K562 (cell line): ENCODE measurements at regions not wholly inside any gene's neighbourhood (a gene's known extent, or its start where the extent isn't known, plus 50 kb on each side); places are given as distances from the start of the nearest gene placed in this dataset.

ENCODE experiments used
- NFIX ChIP-seq: fragments of 250-450 bp; sonication (Bioruptor Pico); IDR thresholded peaks from 2 replicates; pipeline ENCODE4 v1.4.0; 2020; ENCODE audit warnings: low read depth, mild to moderate bottlenecking, moderate library complexity
- PHF20 ChIP-seq: fragments of 450-650 bp; IDR thresholded peaks from 2 replicates; pipeline ENCODE4 v1.6.1; 2018; ENCODE audit not compliant: partially characterized antibody
- POLR2A ChIP-seq: fragments of 450-650 bp; conservative IDR thresholded peaks from 2 replicates; pipeline ENCODE4 v1.6.1; 2016
- PRPF4 ChIP-seq: fragments of 200-400 bp; formaldehyde crosslinking; IDR thresholded peaks from one replicate; pipeline ENCODE4 v1.6.1; 2017; ENCODE audit warnings: low read length, low read depth, mild to moderate bottlenecking; ENCODE audit not compliant: insufficient read depth, poor library complexity, severe bottlenecking
- STAG1 ChIP-seq: sonication (generic); formaldehyde crosslinking; IDR thresholded peaks from 2 replicates; pipeline ENCODE4 v1.5.0; 2020; ENCODE audit warnings: missing genetic modification reagents, borderline replicate concordance
- ZBTB7A ChIP-seq: IDR thresholded peaks from 2 replicates; pipeline ENCODE4 v1.6.1; 2011; ENCODE audit warnings: low read depth, mild to moderate bottlenecking, low read length, moderate library complexity, borderline replicate concordance; ENCODE audit not compliant: control insufficient read depth
- ZNF274 ChIP-seq: IDR thresholded peaks from 2 replicates; pipeline ENCODE4 v1.6.1; 2011; ENCODE audit warnings: low read depth, mild to moderate bottlenecking, low read length, moderate library complexity, borderline replicate concordance
- TF ChIP-seq, protein P1 (sequence below): fragments of 150-350 bp; conservative IDR thresholded peaks from 2 replicates; pipeline ENCODE4 v1.6.1; 2014; ENCODE audit warnings: low read length
- TF ChIP-seq, protein P2 (sequence below), 3 experiments: IDR thresholded peaks in 2 of 3; conservative IDR thresholded peaks in 1 of 3; 2 replicates each; pipeline ENCODE4 v1.5.1; 2011 to 2012; ENCODE audit warnings: low read length in 3 of 3, mild to moderate bottlenecking in 3 of 3, control low read depth in 2 of 3, improper control_type of control experiment in 1 of 3, inconsistent platforms in 1 of 3, low read depth in 1 of 3, mixed read lengths in 1 of 3, moderate library complexity in 1 of 3; ENCODE audit not compliant: insufficient read depth in 2 of 3
- TF ChIP-seq, protein P3 (sequence below): sonication (generic); formaldehyde crosslinking; IDR thresholded peaks from 2 replicates; pipeline ENCODE4 v1.8.1; 2023; ENCODE audit warnings: mild to moderate bottlenecking, missing genetic modification reagents, moderate library complexity
- TF ChIP-seq, protein P4 (sequence below): fragments of 200-800 bp; sonication (Bioruptor generic); IDR thresholded peaks from 2 replicates; pipeline ENCODE4 v1.6.1; 2017; ENCODE audit warnings: missing genetic modification characterization, missing compliant biosample characterization
- TF ChIP-seq, protein P5 (sequence below): sonication (generic); formaldehyde crosslinking; IDR thresholded peaks from 2 replicates; pipeline ENCODE4 v1.4.0; 2020; ENCODE audit warnings: mild to moderate bottlenecking, missing genetic modification reagents
- TF ChIP-seq, protein P6 (sequence below), 2 experiments: IDR thresholded peaks; 2 replicates each; pipeline ENCODE4 v1.6.1; 2012; ENCODE audit warnings: improper control_type of control experiment in 2 of 2, low read depth in 2 of 2, low read length in 2 of 2, borderline replicate concordance in 1 of 2
- TF ChIP-seq, protein P7 (sequence below): fragments of 250-450 bp; sonication (Bioruptor Pico); IDR thresholded peaks from 2 replicates; pipeline ENCODE4 v1.5.0; 2020; ENCODE audit warnings: mild to moderate bottlenecking, borderline replicate concordance

DNA sequence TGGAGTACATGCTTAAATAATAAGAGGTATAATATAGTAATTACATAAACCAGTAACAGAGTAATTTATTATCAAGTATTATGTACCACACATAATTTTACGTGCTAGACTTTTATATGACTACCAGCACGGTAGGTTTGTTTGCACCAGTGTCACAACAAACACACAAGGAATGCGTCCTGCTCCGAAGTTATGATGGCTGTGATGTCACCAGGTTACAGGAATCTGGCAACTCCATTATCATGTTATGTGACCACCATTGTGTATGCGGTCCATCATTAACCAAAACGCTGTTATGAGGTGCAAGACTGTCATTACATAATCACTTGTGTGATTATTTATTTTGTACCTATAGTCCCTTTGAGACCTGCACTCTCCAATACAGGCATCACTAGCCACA lies 235.2 kb upstream of the PMEPA1 start:
- TF ChIP-seq STAG1 (CRISPR knock-in tag), result no peak
- TF ChIP-seq, protein P1, sequence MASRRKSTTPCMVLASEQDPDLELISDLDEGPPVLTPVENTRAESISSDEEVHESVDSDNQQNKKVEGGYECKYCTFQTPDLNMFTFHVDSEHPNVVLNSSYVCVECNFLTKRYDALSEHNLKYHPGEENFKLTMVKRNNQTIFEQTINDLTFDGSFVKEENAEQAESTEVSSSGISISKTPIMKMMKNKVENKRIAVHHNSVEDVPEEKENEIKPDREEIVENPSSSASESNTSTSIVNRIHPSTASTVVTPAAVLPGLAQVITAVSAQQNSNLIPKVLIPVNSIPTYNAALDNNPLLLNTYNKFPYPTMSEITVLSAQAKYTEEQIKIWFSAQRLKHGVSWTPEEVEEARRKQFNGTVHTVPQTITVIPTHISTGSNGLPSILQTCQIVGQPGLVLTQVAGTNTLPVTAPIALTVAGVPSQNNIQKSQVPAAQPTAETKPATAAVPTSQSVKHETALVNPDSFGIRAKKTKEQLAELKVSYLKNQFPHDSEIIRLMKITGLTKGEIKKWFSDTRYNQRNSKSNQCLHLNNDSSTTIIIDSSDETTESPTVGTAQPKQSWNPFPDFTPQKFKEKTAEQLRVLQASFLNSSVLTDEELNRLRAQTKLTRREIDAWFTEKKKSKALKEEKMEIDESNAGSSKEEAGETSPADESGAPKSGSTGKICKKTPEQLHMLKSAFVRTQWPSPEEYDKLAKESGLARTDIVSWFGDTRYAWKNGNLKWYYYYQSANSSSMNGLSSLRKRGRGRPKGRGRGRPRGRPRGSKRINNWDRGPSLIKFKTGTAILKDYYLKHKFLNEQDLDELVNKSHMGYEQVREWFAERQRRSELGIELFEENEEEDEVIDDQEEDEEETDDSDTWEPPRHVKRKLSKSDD, result no peak
- no peak for TF ChIP-seq PRPF4
- TF ChIP-seq, protein P2, sequence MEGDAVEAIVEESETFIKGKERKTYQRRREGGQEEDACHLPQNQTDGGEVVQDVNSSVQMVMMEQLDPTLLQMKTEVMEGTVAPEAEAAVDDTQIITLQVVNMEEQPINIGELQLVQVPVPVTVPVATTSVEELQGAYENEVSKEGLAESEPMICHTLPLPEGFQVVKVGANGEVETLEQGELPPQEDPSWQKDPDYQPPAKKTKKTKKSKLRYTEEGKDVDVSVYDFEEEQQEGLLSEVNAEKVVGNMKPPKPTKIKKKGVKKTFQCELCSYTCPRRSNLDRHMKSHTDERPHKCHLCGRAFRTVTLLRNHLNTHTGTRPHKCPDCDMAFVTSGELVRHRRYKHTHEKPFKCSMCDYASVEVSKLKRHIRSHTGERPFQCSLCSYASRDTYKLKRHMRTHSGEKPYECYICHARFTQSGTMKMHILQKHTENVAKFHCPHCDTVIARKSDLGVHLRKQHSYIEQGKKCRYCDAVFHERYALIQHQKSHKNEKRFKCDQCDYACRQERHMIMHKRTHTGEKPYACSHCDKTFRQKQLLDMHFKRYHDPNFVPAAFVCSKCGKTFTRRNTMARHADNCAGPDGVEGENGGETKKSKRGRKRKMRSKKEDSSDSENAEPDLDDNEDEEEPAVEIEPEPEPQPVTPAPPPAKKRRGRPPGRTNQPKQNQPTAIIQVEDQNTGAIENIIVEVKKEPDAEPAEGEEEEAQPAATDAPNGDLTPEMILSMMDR (IDR thresholded peaks at IDR 0.05 in 2 of 3, conservative IDR thresholded peaks at IDR 0.05 in 1 of 3; ENCODE audit: insufficient read depth in 2 of 3, low read depth in 1 of 3, low read length in 3 of 3), result no peak
- TF ChIP-seq, protein P3, sequence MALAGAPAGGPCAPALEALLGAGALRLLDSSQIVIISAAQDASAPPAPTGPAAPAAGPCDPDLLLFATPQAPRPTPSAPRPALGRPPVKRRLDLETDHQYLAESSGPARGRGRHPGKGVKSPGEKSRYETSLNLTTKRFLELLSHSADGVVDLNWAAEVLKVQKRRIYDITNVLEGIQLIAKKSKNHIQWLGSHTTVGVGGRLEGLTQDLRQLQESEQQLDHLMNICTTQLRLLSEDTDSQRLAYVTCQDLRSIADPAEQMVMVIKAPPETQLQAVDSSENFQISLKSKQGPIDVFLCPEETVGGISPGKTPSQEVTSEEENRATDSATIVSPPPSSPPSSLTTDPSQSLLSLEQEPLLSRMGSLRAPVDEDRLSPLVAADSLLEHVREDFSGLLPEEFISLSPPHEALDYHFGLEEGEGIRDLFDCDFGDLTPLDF (CRISPR knock-in tag), result no peak
- TF ChIP-seq, protein P4, sequence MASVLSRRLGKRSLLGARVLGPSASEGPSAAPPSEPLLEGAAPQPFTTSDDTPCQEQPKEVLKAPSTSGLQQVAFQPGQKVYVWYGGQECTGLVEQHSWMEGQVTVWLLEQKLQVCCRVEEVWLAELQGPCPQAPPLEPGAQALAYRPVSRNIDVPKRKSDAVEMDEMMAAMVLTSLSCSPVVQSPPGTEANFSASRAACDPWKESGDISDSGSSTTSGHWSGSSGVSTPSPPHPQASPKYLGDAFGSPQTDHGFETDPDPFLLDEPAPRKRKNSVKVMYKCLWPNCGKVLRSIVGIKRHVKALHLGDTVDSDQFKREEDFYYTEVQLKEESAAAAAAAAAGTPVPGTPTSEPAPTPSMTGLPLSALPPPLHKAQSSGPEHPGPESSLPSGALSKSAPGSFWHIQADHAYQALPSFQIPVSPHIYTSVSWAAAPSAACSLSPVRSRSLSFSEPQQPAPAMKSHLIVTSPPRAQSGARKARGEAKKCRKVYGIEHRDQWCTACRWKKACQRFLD (CRISPR knock-in tag), result no peak
- TF ChIP-seq NFIX (CRISPR knock-in tag), result no peak
- TF ChIP-seq, protein P5, sequence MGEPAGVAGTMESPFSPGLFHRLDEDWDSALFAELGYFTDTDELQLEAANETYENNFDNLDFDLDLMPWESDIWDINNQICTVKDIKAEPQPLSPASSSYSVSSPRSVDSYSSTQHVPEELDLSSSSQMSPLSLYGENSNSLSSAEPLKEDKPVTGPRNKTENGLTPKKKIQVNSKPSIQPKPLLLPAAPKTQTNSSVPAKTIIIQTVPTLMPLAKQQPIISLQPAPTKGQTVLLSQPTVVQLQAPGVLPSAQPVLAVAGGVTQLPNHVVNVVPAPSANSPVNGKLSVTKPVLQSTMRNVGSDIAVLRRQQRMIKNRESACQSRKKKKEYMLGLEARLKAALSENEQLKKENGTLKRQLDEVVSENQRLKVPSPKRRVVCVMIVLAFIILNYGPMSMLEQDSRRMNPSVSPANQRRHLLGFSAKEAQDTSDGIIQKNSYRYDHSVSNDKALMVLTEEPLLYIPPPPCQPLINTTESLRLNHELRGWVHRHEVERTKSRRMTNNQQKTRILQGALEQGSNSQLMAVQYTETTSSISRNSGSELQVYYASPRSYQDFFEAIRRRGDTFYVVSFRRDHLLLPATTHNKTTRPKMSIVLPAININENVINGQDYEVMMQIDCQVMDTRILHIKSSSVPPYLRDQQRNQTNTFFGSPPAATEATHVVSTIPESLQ (CRISPR knock-in tag), result no peak
- TF ChIP-seq, protein P6, sequence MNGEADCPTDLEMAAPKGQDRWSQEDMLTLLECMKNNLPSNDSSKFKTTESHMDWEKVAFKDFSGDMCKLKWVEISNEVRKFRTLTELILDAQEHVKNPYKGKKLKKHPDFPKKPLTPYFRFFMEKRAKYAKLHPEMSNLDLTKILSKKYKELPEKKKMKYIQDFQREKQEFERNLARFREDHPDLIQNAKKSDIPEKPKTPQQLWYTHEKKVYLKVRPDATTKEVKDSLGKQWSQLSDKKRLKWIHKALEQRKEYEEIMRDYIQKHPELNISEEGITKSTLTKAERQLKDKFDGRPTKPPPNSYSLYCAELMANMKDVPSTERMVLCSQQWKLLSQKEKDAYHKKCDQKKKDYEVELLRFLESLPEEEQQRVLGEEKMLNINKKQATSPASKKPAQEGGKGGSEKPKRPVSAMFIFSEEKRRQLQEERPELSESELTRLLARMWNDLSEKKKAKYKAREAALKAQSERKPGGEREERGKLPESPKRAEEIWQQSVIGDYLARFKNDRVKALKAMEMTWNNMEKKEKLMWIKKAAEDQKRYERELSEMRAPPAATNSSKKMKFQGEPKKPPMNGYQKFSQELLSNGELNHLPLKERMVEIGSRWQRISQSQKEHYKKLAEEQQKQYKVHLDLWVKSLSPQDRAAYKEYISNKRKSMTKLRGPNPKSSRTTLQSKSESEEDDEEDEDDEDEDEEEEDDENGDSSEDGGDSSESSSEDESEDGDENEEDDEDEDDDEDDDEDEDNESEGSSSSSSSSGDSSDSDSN (IDR thresholded peaks at IDR 0.05; ENCODE audit: borderline replicate concordance in 1 of 2, low read depth in 2 of 2, low read length in 2 of 2), result no peak
- TF ChIP-seq ZBTB7A, result no peak
- no peak for TF ChIP-seq POLR2A
- TF ChIP-seq ZNF274, result no peak
- TF ChIP-seq PHF20, result no peak
- TF ChIP-seq, protein P7, sequence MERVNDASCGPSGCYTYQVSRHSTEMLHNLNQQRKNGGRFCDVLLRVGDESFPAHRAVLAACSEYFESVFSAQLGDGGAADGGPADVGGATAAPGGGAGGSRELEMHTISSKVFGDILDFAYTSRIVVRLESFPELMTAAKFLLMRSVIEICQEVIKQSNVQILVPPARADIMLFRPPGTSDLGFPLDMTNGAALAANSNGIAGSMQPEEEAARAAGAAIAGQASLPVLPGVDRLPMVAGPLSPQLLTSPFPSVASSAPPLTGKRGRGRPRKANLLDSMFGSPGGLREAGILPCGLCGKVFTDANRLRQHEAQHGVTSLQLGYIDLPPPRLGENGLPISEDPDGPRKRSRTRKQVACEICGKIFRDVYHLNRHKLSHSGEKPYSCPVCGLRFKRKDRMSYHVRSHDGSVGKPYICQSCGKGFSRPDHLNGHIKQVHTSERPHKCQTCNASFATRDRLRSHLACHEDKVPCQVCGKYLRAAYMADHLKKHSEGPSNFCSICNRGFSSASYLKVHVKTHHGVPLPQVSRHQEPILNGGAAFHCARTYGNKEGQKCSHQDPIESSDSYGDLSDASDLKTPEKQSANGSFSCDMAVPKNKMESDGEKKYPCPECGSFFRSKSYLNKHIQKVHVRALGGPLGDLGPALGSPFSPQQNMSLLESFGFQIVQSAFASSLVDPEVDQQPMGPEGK (CRISPR knock-in tag), result no peak
